HepG2 (cell line): ENCODE measurements at regions not wholly inside any gene's neighbourhood (a gene's known extent, or its start where the extent isn't known, plus 50 kb on each side); places are given as distances from the start of the nearest gene placed in this dataset.

Experiments used
- ATAC-seq: fragments of 200-7000 bp; cut with Tn5 transposase; 3 replicates; pipeline ENCODE4 v1.9.1; 2020; ENCODE audit warnings: mild to moderate bottlenecking, moderate library complexity
- BruUV-seq: library from RNA; stranded (reverse); fragments of 400-500 nt; replicated peaks from 2 replicates; lab custom pipeline; 2021; lab: Mats Ljungman, UMichigan
- CTCF ChIA-PET: fragments of 300-600 bp; formaldehyde crosslinking; extraction: SDS; loops from one replicate; lab custom pipeline; 2021; ENCODE audit warnings: low total read pairs, inconsistent platforms, low intra/inter-chr PET ratio; lab: Yijun Ruan, JAX
- POLR2A ChIA-PET: fragments of 350-600 bp; sonication (Branson Sonifier 250); formaldehyde crosslinking; loops from one replicate; lab custom pipeline; 2020; ENCODE audit warnings: antibody characterized with exemption, inconsistent platforms; lab: Yijun Ruan, JAX
- DNase-seq: peaks from one replicate; pipeline ENCODE4 v3.0.0-alpha.2; 2015; ENCODE audit warnings: low spot score
- FAIRE-seq: peaks from 3 replicates; lab custom pipeline; 2011; peaks lifted over from hg19 to GRCh38; lab: Jason Lieb, UNC
- H2AFZ ChIP-seq: one replicate; pipeline ENCODE4 v1.6.1; 2011; ENCODE audit warnings: low read length, inconsistent platforms
- H3K27ac ChIP-seq: fragments of 300-600 bp; 3 replicates; pipeline ENCODE4 v1.8.0; 2011; ENCODE audit warnings: mixed run types, mild to moderate bottlenecking, mixed read lengths, low read length, inconsistent platforms; ENCODE audit not compliant: insufficient read depth; ENCODE audit errors: extremely low read length
- H3K27me3 ChIP-seq, 2 experiments: fragments of 200-600 bp in 1 of 2; 2 replicates in 1 of 2; 3 replicates in 1 of 2; pipeline versions ENCODE4 v1.6.0 to v1.8.0; 2011; ENCODE audit warnings: low read length in 2 of 2, mild to moderate bottlenecking in 2 of 2, moderate library complexity in 2 of 2, inconsistent platforms in 1 of 2; ENCODE audit not compliant: insufficient read depth in 2 of 2, control insufficient read depth in 1 of 2
- H3K36me3 ChIP-seq, 2 experiments: fragments of 200-600 bp in 1 of 2; replicated peaks in 1 of 2; 2 replicates in 1 of 2; 3 replicates in 1 of 2; pipeline versions ENCODE4 v1.5.1 to v1.8.0; 2011; ENCODE audit warnings: low read length in 2 of 2, inconsistent platforms in 1 of 2; ENCODE audit not compliant: insufficient read depth in 2 of 2, control insufficient read depth in 1 of 2
- H3K4me1 ChIP-seq: 2 replicates; pipeline ENCODE4 v1.5.1; 2012; ENCODE audit warnings: low read length, inconsistent platforms; ENCODE audit not compliant: insufficient read depth
- H3K4me2 ChIP-seq: 2 replicates; pipeline ENCODE4 v1.6.0; 2011; ENCODE audit warnings: low read depth, low read length, inconsistent platforms
- H3K4me3 ChIP-seq, 3 experiments: fragments of 200-600 bp in 1 of 3; sonication (generic), shearing (Covaris generic) in 1 of 3; replicated peaks in 1 of 3; 2 replicates each; pipeline ENCODE4 v1.5.1; 2011 to 2016; ENCODE audit warnings: low read length in 3 of 3, inconsistent platforms in 2 of 3, low read depth in 2 of 3, mild to moderate bottlenecking in 2 of 3, control low read depth in 1 of 3, mixed read lengths in 1 of 3; ENCODE audit not compliant: insufficient read depth in 1 of 3
- H3K79me2 ChIP-seq: one replicate; pipeline ENCODE4 v1.6.1; 2011; ENCODE audit warnings: low read length, inconsistent platforms; ENCODE audit not compliant: insufficient read depth
- H3K9ac ChIP-seq: 2 replicates; pipeline ENCODE4 v1.6.0; 2011; ENCODE audit warnings: mild to moderate bottlenecking, low read depth, low read length, inconsistent platforms; ENCODE audit not compliant: insufficient read depth
- H3K9me3 ChIP-seq: 2 replicates; pipeline ENCODE4 v1.5.1; 2012; ENCODE audit warnings: mild to moderate bottlenecking, low read length
- H4K20me1 ChIP-seq: 2 replicates; pipeline ENCODE4 v1.6.0; 2011; ENCODE audit warnings: inconsistent platforms, mild to moderate bottlenecking, low read length, moderate library complexity; ENCODE audit not compliant: insufficient read depth
- ASH2L ChIP-seq: fragments of 300-600, 200-600 bp; sonication (generic); IDR thresholded peaks from 2 replicates; pipeline ENCODE4 v1.7.0; 2017; ENCODE audit warnings: low read depth, mild to moderate bottlenecking, moderate library complexity, mixed read lengths, low read length; ENCODE audit not compliant: insufficient read length
- ETV5 ChIP-seq: IDR thresholded peaks from 2 replicates; pipeline ENCODE4 v1.6.1; 2018; ENCODE audit warnings: missing biosample characterization, missing genetic modification reagents, inconsistent platforms, borderline replicate concordance
- MAF1 ChIP-seq: sonication (generic); formaldehyde crosslinking; IDR thresholded peaks from 2 replicates; pipeline ENCODE4 v1.5.0; 2020; ENCODE audit warnings: missing genetic modification reagents, borderline replicate concordance
- MED1 ChIP-seq: sonication (generic); formaldehyde crosslinking; IDR thresholded peaks from 2 replicates; pipeline ENCODE4 v1.4.0; 2020; ENCODE audit warnings: missing genetic modification reagents
- MEIS2 ChIP-seq: sonication (generic); formaldehyde crosslinking; IDR thresholded peaks from 2 replicates; pipeline ENCODE4 v1.9.0; 2021; ENCODE audit warnings: mild to moderate bottlenecking, missing genetic modification reagents
- SNAPC5 ChIP-seq: sonication (generic); formaldehyde crosslinking; IDR thresholded peaks from 2 replicates; pipeline ENCODE4 v1.8.1; 2023; ENCODE audit warnings: mild to moderate bottlenecking, missing genetic modification reagents, borderline replicate concordance
- SRSF9 ChIP-seq: fragments of 200-400 bp; formaldehyde crosslinking; IDR thresholded peaks from 2 replicates; pipeline ENCODE4 v1.6.1; 2018; ENCODE audit warnings: borderline replicate concordance, mild to moderate bottlenecking, low read depth, low read length; ENCODE audit not compliant: insufficient read depth, poor library complexity, severe bottlenecking
- ZBTB42 ChIP-seq: sonication (generic); formaldehyde crosslinking; IDR thresholded peaks from 2 replicates; pipeline ENCODE4 v1.5.0; 2020; ENCODE audit warnings: mild to moderate bottlenecking, missing genetic modification reagents
- ZMAT3 ChIP-seq: sonication (generic); formaldehyde crosslinking; conservative IDR thresholded peaks from 2 replicates; pipeline ENCODE4 v1.7.0; 2021; ENCODE audit warnings: missing genetic modification reagents
- ZNF138 ChIP-seq: sonication (generic); formaldehyde crosslinking; IDR thresholded peaks from 2 replicates; pipeline ENCODE4 v1.5.0; 2020; ENCODE audit warnings: mild to moderate bottlenecking, low read depth, missing genetic modification reagents
- ZNF160 ChIP-seq: sonication (generic); formaldehyde crosslinking; IDR thresholded peaks from 2 replicates; pipeline ENCODE4 v1.8.0; 2022; ENCODE audit warnings: mild to moderate bottlenecking, inconsistent platforms, missing genetic modification reagents
- ZNF230 ChIP-seq: sonication (generic); formaldehyde crosslinking; IDR thresholded peaks from 2 replicates; pipeline ENCODE4 v1.4.0; 2020; ENCODE audit warnings: mild to moderate bottlenecking, missing genetic modification reagents
- ZNF281 ChIP-seq: sonication (generic); formaldehyde crosslinking; IDR thresholded peaks from 2 replicates; pipeline ENCODE4 v1.4.0; 2020; ENCODE audit warnings: missing genetic modification reagents, borderline replicate concordance
- ZNF547 ChIP-seq: sonication (generic); formaldehyde crosslinking; IDR thresholded peaks from 2 replicates; pipeline ENCODE4 v1.5.1; 2020; ENCODE audit warnings: mild to moderate bottlenecking, missing genetic modification reagents
- ZNF709 ChIP-seq: sonication (generic); formaldehyde crosslinking; IDR thresholded peaks from 2 replicates; pipeline ENCODE4 v1.5.0; 2020; ENCODE audit warnings: mild to moderate bottlenecking, missing genetic modification reagents
- ZNF749 ChIP-seq: sonication (generic); formaldehyde crosslinking; IDR thresholded peaks from 2 replicates; pipeline ENCODE4 v1.8.0; 2022; ENCODE audit warnings: mild to moderate bottlenecking, missing genetic modification reagents, moderate library complexity, borderline replicate concordance
- ZNF839 ChIP-seq: sonication (generic); formaldehyde crosslinking; IDR thresholded peaks from 2 replicates; pipeline ENCODE4 v1.4.0; 2020; ENCODE audit warnings: missing genetic modification reagents, mild to moderate bottlenecking, borderline replicate concordance
- WGBS: methylation state at CpG from one replicate; pipeline ENCODE4 v1.1.6; 2017; ENCODE audit warnings: low lambda C conversion rate; 5-methylcytosine and 5-hydroxymethylcytosine counted together
- in situ Hi-C: cut with HindIII; loops from 2 replicates; pipeline ENCODE4 v1.10.0; 2017; ENCODE audit warnings: low pct_unique_long_range_greater_than_20kb; ENCODE audit not compliant: extremely low pct_ligation_motif_present
- intact Hi-C: fragments of 100-400 bp; cut with micrococcal nuclease; formaldehyde crosslinking; loops from one replicate; pipeline ENCODE4 v1.10.0; 2022; ENCODE audit not compliant: unreplicated experiment
- TF ChIP-seq, protein P1 (sequence below): sonication (generic); formaldehyde crosslinking; IDR thresholded peaks from 2 replicates; pipeline ENCODE4 v1.5.0; 2020; ENCODE audit warnings: missing genetic modification reagents

- TF ChIP-seq ZNF281 (CRISPR knock-in tag): no peak
- TF ChIP-seq MEIS2 (CRISPR knock-in tag): no peak
- no peak for TF ChIP-seq MED1 (CRISPR knock-in tag)
- TF ChIP-seq ZNF160: no peak
- TF ChIP-seq ZNF230 (CRISPR knock-in tag): no peak
- TF ChIP-seq SRSF9: no peak
- no peak for TF ChIP-seq ZBTB42 (CRISPR knock-in tag)
- TF ChIP-seq ZNF709 (CRISPR knock-in tag): no peak
Observed at GRCh38 chr3:96259-96658, 100.3 kb upstream of the CHL1 start (continued).

- Histone ChIP-seq H2AFZ (no peak overlapping the region), H4K20me1 (no peaks in the 10 kb centered on the region), H3K4me1 (peaks cover 7% of the 10 kb centered on the region), H3K4me3 (no peak overlapping the region), H3K9me3 (peaks cover 16% of the 10 kb centered on the region; the same call in 1 of the 2 replicates), H3K27me3 (no peaks in the 10 kb centered on the region), H3K79me2 (no peaks in the 10 kb centered on the region), H3K9ac (no peak overlapping the region), H3K4me2 (no peak overlapping the region), H3K36me3 (no peaks in the 10 kb centered on the region), H3K27ac (no peak overlapping the region)
- intact Hi-C loops (loop anchor here (1.0 kb wide), 1 partner anchor 24 kb away; no protein-coding TSS in a partner anchor), in situ Hi-C loops (no loop called here)
- no TSS peak for BruUV-seq
- TF ChIP-seq ZNF138 (CRISPR knock-in tag) (no peak), MAF1 (CRISPR knock-in tag) (no peak), ZNF839 (CRISPR knock-in tag) (no peak), ZMAT3 (CRISPR knock-in tag) (no peak), ETV5 (no peak), SNAPC5 (CRISPR knock-in tag) (no peak), ZNF547 (CRISPR knock-in tag) (no peak), ASH2L (no peak), ZNF749 (CRISPR knock-in tag) (no peak)
- TF ChIP-seq, protein P1, sequence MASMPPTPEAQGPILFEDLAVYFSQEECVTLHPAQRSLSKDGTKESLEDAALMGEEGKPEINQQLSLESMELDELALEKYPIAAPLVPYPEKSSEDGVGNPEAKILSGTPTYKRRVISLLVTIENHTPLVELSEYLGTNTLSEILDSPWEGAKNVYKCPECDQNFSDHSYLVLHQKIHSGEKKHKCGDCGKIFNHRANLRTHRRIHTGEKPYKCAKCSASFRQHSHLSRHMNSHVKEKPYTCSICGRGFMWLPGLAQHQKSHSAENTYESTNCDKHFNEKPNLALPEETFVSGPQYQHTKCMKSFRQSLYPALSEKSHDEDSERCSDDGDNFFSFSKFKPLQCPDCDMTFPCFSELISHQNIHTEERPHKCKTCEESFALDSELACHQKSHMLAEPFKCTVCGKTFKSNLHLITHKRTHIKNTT (CRISPR knock-in tag): no peak
- ATAC-seq: no peak
- no peak for DNase-seq
- CTCF ChIA-PET: no interaction called here
- WGBS: 43% methylated on average over 8 of the region's 8 CpGs
- no peak for FAIRE-seq
- POLR2A ChIA-PET: no interaction called here
Observed at GRCh38 chr3:97417-98258, 98.9 kb upstream of the CHL1 start.
